GM12878 (cell line): ENCODE measurements at regions not wholly inside any gene's neighbourhood (a gene's known extent, or its start where the extent isn't known, plus 50 kb on each side); places are given as distances from the start of the nearest gene placed in this dataset.

Experiments used
- ATAC-seq: fragments of 200-7000 bp; cut with Tn5 transposase; 3 replicates; pipeline ENCODE4 v1.9.1; 2020; ENCODE audit warnings: mild to moderate bottlenecking, moderate library complexity
- BruUV-seq: library from RNA; stranded (reverse); fragments of 400-500 nt; replicated peaks from 2 replicates; lab custom pipeline; 2021; lab: Mats Ljungman, UMichigan
- CTCF ChIA-PET: fragments of 300-600 bp; sonication (Branson Sonifier 250); formaldehyde crosslinking; extraction: SDS; loops from one replicate; lab custom pipeline; 2021; ENCODE audit warnings: inconsistent platforms; lab: Yijun Ruan, JAX
- POLR2A ChIA-PET: fragments of 350-600 bp; formaldehyde crosslinking; extraction: SDS; loops from one replicate; lab custom pipeline; 2021; ENCODE audit warnings: inconsistent platforms; lab: Charles Lee
- RAD21 ChIA-PET: fragments of 300-600 bp; sonication (Branson Sonifier 250); formaldehyde crosslinking; loops from one replicate; lab custom pipeline; 2023; ENCODE audit warnings: antibody characterized with exemption; ENCODE audit not compliant: unreplicated experiment; lab: Charles Lee
- SMC1A ChIA-PET: fragments of 300-600 bp; sonication (Branson Sonifier 250); formaldehyde crosslinking; loops from one replicate; lab custom pipeline; 2023; ENCODE audit not compliant: unreplicated experiment, uncharacterized antibody; lab: Charles Lee
- DNase-seq: peaks from one replicate; pipeline ENCODE4 v3.0.0-alpha.2; 2011; ENCODE audit warnings: low read depth, low spot score
- FAIRE-seq: peaks from 3 replicates; lab custom pipeline; 2011; peaks lifted over from hg19 to GRCh38; lab: Jason Lieb, UNC
- H2AFZ ChIP-seq: 2 replicates; pipeline ENCODE4 v1.6.0; 2011; ENCODE audit warnings: low read depth, low read length, control low read depth; ENCODE audit not compliant: control insufficient read depth
- H3K27ac ChIP-seq: 2 replicates; pipeline ENCODE4 v1.5.1; 2011; ENCODE audit warnings: control low read depth; ENCODE audit not compliant: control insufficient read depth, insufficient read depth
- H3K27me3 ChIP-seq, 2 experiments: replicated peaks in 1 of 2; 2 replicates each; pipeline versions ENCODE4 v1.6.0 to v1.6.1; 2011; ENCODE audit warnings: low read length in 1 of 2; ENCODE audit not compliant: control insufficient read depth in 2 of 2, insufficient read depth in 2 of 2
- H3K36me3 ChIP-seq, 2 experiments: 2 replicates each; pipeline ENCODE4 v1.5.1; 2011; ENCODE audit warnings: low read length in 1 of 2; ENCODE audit not compliant: control insufficient read depth in 2 of 2, insufficient read depth in 2 of 2
- H3K4me1 ChIP-seq: 2 replicates; pipeline ENCODE4 v1.6.1; 2011; ENCODE audit warnings: mild to moderate bottlenecking, low read length, moderate library complexity, mixed read lengths; ENCODE audit not compliant: control insufficient read depth, insufficient read depth
- H3K4me2 ChIP-seq: 2 replicates; pipeline ENCODE4 v1.6.0; 2011; ENCODE audit warnings: control low read depth; ENCODE audit not compliant: control insufficient read depth, insufficient read depth
- H3K4me3 ChIP-seq: fragments of 200-600 bp; sonication (generic); 2 replicates; pipeline ENCODE4 v1.5.1; 2016
- H3K79me2 ChIP-seq: 2 replicates; pipeline ENCODE4 v1.6.0; 2011; ENCODE audit warnings: low read length; ENCODE audit not compliant: control insufficient read depth, insufficient read depth
- H3K9ac ChIP-seq: 2 replicates; pipeline ENCODE4 v1.8.0; 2011; ENCODE audit warnings: low read length, control low read depth, mixed read lengths; ENCODE audit not compliant: control insufficient read depth, insufficient read depth
- H3K9me3 ChIP-seq: replicated peaks from 3 replicates; pipeline ENCODE4 v1.5.1; 2011; ENCODE audit warnings: mild to moderate bottlenecking, low read length; ENCODE audit not compliant: control insufficient read depth, insufficient read depth
- H4K20me1 ChIP-seq: 2 replicates; pipeline ENCODE4 v1.6.0; 2011; ENCODE audit not compliant: control insufficient read depth, insufficient read depth
- BCL11A ChIP-seq: IDR thresholded peaks from 2 replicates; pipeline ENCODE4 v1.6.1; 2011; ENCODE audit warnings: low read depth, low read length
- CBX3 ChIP-seq: fragments of 200-600 bp; sonication (generic); IDR thresholded peaks from 2 replicates; pipeline ENCODE4 v1.6.1; 2016; ENCODE audit warnings: low read depth, borderline replicate concordance
- CREB1 ChIP-seq: IDR thresholded peaks from 2 replicates; pipeline ENCODE4 v1.6.1; 2012; ENCODE audit warnings: low read depth, mild to moderate bottlenecking, inconsistent platforms
- HDAC2 ChIP-seq: fragments of 200-600 bp; sonication (generic); IDR thresholded peaks from 2 replicates; pipeline ENCODE4 v1.6.1; 2017
- HDAC6 ChIP-seq: fragments of 200-600 bp; sonication (generic); IDR thresholded peaks from one replicate; pipeline ENCODE4 v1.8.0; 2017; ENCODE audit warnings: antibody characterized with exemption; ENCODE audit not compliant: unreplicated experiment
- IRF5 ChIP-seq: fragments of 450-650 bp; IDR thresholded peaks from 2 replicates; pipeline ENCODE4 v1.6.1; 2017; ENCODE audit warnings: borderline replicate concordance
- POLR2A ChIP-seq: IDR thresholded peaks from 2 replicates; pipeline ENCODE4 v1.6.1; 2011; ENCODE audit warnings: low read depth, mild to moderate bottlenecking, low read length
- RFX5 ChIP-seq: IDR thresholded peaks from 2 replicates; pipeline ENCODE4 v1.6.1; 2011; ENCODE audit warnings: low read depth, low read length, improper control_type of control experiment
- SMAD5 ChIP-seq: IDR thresholded peaks from 2 replicates; pipeline ENCODE4 v1.6.1; 2016; ENCODE audit warnings: antibody characterized with exemption, low read depth
- SMC3 ChIP-seq: IDR thresholded peaks from 2 replicates; pipeline ENCODE4 v1.6.1; 2011; ENCODE audit warnings: low read length, improper control_type of control experiment, borderline replicate concordance
- YY1 ChIP-seq: IDR thresholded peaks from 2 replicates; pipeline ENCODE4 v1.6.1; 2011; ENCODE audit warnings: low read depth, mild to moderate bottlenecking, low read length
- ZNF687 ChIP-seq: fragments of 450-650 bp; IDR thresholded peaks from 2 replicates; pipeline ENCODE4 v1.6.1; 2017; ENCODE audit warnings: mild to moderate bottlenecking, moderate library complexity
- WGBS: methylation state at CpG from one replicate; pipeline ENCODE4 v1.1.6; 2016; ENCODE audit warnings: low lambda C conversion rate; ENCODE audit not compliant: insufficient replicate concordance, insufficient coverage; ENCODE audit errors: missing lambda C conversion rate; 5-methylcytosine and 5-hydroxymethylcytosine counted together
- in situ Hi-C: fragments of 300-500 bp; cut with MboI; formaldehyde crosslinking; loops from 9 replicates; pipeline ENCODE4 v1.14.3; 2018; ENCODE audit warnings: mixed read lengths
- intact Hi-C: fragments of 100-400 bp; cut with micrococcal nuclease; formaldehyde crosslinking; loops from one replicate; pipeline ENCODE4 v1.14.2; 2022; ENCODE audit not compliant: unreplicated experiment

- FAIRE-seq = no peak
- no TSS peak for BruUV-seq
These were observed 92.1 kb upstream of the FXR1 start for GRCh38 chr3:180820400-180820799.

More at GRCh38 chr3:180820400-180820799, 92.1 kb upstream of the FXR1 start:
- Histone ChIP-seq H3K9me3 (no peaks in the 10 kb centered on the region), H3K27ac (no peak overlapping the region), H3K79me2 (no peaks in the 10 kb centered on the region), H3K4me3 (no peak overlapping the region), H3K4me1 (no peaks in the 10 kb centered on the region), H3K9ac (no peak overlapping the region), H3K4me2 (no peak overlapping the region), H4K20me1 (no peaks in the 10 kb centered on the region), H2AFZ (no peak overlapping the region), H3K36me3 (no peaks in the 10 kb centered on the region), H3K27me3 (no peaks in the 10 kb centered on the region; a peak in 2 of 4 replicates)
- ChIA-PET SMC1A (no interaction called here), CTCF (no interaction called here), POLR2A (no interaction called here), RAD21 (no interaction called here)
- 54% methylated on average over 15 of the region's 15 CpGs for whole genome bisulfite sequencing
- ATAC-seq (no peak), DNase-seq (no peak)
- intact Hi-C loops = no loop called here
- in situ Hi-C loops = no loop called here
- TF ChIP-seq YY1 = no peak
- no peak for TF ChIP-seq HDAC2
- TF ChIP-seq IRF5 = no peak
- TF ChIP-seq SMC3 = no peak
- no peak for TF ChIP-seq ZNF687
- TF ChIP-seq SMAD5 = no peak
- no peak for TF ChIP-seq BCL11A
- TF ChIP-seq RFX5 = no peak
- TF ChIP-seq POLR2A = no peak
- TF ChIP-seq CBX3 = no peak
- TF ChIP-seq HDAC6 = no peak
- no peak for TF ChIP-seq CREB1
